ENCODE measurements at regions not wholly inside any gene's neighbourhood (a gene's known extent, or its start where the extent isn't known, plus 50 kb on each side); places are given as distances from the start of the nearest gene placed in this dataset.

DNA sequence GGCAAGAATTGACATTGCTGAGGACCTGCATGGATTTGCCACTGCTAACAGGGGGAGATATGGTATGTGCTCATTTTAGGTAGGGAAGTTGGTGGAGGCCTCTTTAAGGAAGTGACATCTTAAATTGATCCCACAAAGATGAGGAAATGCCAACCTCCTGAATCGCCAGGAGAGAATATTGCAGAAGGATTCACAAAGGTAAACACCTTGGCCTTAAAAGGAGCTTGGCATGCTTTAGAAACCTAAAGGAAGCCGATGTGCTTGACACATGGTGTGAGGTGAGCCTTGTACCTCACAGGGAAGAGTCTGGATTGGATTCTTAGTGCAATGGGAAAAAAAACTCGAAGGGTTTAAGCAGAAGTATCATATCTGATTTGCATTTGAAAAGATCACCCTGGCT lies 470.5 kb upstream of the DAB1 start:
- Mint-ChIP-seq H3K27ac (ENCODE audit: unreplicated experiment) (no peak overlapping the region), H3K27me3 (ENCODE audit: unreplicated experiment) (peaks cover 2% of the 10 kb centered on the region), H3K4me3 (ENCODE audit: unreplicated experiment) (no peak overlapping the region), H3K36me3 (ENCODE audit: unreplicated experiment) (no peaks in the 10 kb centered on the region), H3K9me3 (ENCODE audit: unreplicated experiment) (no peaks in the 10 kb centered on the region), H3K4me1 (ENCODE audit: unreplicated experiment) (no peaks in the 10 kb centered on the region)
- DNase-seq (ENCODE audit: extremely low spot score, unreplicated experiment), result no peak
- TF ChIP-seq, protein P1, sequence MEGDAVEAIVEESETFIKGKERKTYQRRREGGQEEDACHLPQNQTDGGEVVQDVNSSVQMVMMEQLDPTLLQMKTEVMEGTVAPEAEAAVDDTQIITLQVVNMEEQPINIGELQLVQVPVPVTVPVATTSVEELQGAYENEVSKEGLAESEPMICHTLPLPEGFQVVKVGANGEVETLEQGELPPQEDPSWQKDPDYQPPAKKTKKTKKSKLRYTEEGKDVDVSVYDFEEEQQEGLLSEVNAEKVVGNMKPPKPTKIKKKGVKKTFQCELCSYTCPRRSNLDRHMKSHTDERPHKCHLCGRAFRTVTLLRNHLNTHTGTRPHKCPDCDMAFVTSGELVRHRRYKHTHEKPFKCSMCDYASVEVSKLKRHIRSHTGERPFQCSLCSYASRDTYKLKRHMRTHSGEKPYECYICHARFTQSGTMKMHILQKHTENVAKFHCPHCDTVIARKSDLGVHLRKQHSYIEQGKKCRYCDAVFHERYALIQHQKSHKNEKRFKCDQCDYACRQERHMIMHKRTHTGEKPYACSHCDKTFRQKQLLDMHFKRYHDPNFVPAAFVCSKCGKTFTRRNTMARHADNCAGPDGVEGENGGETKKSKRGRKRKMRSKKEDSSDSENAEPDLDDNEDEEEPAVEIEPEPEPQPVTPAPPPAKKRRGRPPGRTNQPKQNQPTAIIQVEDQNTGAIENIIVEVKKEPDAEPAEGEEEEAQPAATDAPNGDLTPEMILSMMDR (IDR thresholded peaks at IDR 0.05), result no peak

- no peaks in the 10 kb centered on the region for H3K4me1 Mint-ChIP-seq (ENCODE audit: unreplicated experiment)
- TF ChIP-seq, protein P1 (IDR thresholded peaks at IDR 0.05), result no peak
- no peaks in the 10 kb centered on the region for H3K36me3 Mint-ChIP-seq (ENCODE audit: unreplicated experiment)
- H3K27me3 Mint-ChIP-seq (ENCODE audit: unreplicated experiment), result peaks cover 3% of the 10 kb centered on the region
- no peak overlapping the region for H3K4me3 Mint-ChIP-seq (ENCODE audit: unreplicated experiment)
- H3K9me3 Mint-ChIP-seq (ENCODE audit: unreplicated experiment), result no peaks in the 10 kb centered on the region
- DNase-seq (ENCODE audit: extremely low spot score, unreplicated experiment), result no peak
- H3K27ac Mint-ChIP-seq (ENCODE audit: unreplicated experiment), result no peak overlapping the region
Observed at GRCh38 chr1:57889676-57890320, 465.9 kb upstream of the DAB1 start.

DNA sequence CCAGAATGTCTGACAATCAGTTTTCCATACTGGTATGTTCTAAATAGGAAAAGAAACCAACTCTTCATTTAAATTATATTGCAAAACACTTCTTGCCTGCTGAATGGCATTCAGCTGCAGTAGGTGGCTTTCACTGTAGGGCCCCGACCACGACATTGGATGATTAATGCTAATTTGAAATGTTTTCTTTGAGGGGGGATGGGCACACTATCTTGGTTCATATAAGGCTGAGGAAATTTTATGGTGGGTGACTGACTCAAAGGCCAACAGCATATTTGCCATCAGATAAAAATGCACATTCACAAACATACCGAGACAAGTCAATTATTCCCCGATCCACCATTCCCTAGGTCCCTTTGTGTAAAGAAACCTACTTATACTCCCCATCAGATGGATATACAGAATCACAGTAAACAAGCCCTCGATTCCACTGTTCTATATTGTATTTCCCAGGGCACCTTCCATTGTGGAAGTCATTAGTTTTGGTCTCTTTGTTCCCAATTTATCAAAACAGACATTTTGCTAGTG lies 464.2 kb upstream of the DAB1 start:
- H3K4me3 Mint-ChIP-seq (ENCODE audit: unreplicated experiment), result no peak overlapping the region
- no peak for DNase-seq (ENCODE audit: extremely low spot score, unreplicated experiment)
- H3K36me3 Mint-ChIP-seq (ENCODE audit: unreplicated experiment), result no peaks in the 10 kb centered on the region
- TF ChIP-seq, protein P1 (IDR thresholded peaks at IDR 0.05), result no peak
- no peak overlapping the region for H3K27ac Mint-ChIP-seq (ENCODE audit: unreplicated experiment)
- no peaks in the 10 kb centered on the region for H3K4me1 Mint-ChIP-seq (ENCODE audit: unreplicated experiment)
- H3K27me3 Mint-ChIP-seq (ENCODE audit: unreplicated experiment), result peaks cover 3% of the 10 kb centered on the region
- no peaks in the 10 kb centered on the region for H3K9me3 Mint-ChIP-seq (ENCODE audit: unreplicated experiment)

- Mint-ChIP-seq H3K4me3 (ENCODE audit: unreplicated experiment) (no peak overlapping the region), H3K4me1 (ENCODE audit: unreplicated experiment) (no peaks in the 10 kb centered on the region), H3K27ac (ENCODE audit: unreplicated experiment) (no peak overlapping the region), H3K27me3 (ENCODE audit: unreplicated experiment) (peaks cover 3% of the 10 kb centered on the region), H3K36me3 (ENCODE audit: unreplicated experiment) (no peaks in the 10 kb centered on the region), H3K9me3 (ENCODE audit: unreplicated experiment) (no peaks in the 10 kb centered on the region)
- no peak for DNase-seq (ENCODE audit: extremely low spot score, unreplicated experiment)
- TF ChIP-seq, protein P1 (IDR thresholded peaks at IDR 0.05), result no peak
Observed at GRCh38 chr1:57886376-57886775, 462.5 kb upstream of the DAB1 start.

GRCh38 chr1:57883642-57883995 lies 459.8 kb upstream of the DAB1 start:
- Mint-ChIP-seq H3K36me3 (ENCODE audit: unreplicated experiment) (no peaks in the 10 kb centered on the region), H3K4me3 (ENCODE audit: unreplicated experiment) (no peak overlapping the region), H3K4me1 (ENCODE audit: unreplicated experiment) (no peaks in the 10 kb centered on the region), H3K27ac (ENCODE audit: unreplicated experiment) (no peak overlapping the region), H3K27me3 (ENCODE audit: unreplicated experiment) (peaks cover 3% of the 10 kb centered on the region), H3K9me3 (ENCODE audit: unreplicated experiment) (no peaks in the 10 kb centered on the region)
- TF ChIP-seq, protein P1 (IDR thresholded peaks at IDR 0.05), result no peak
- DNase-seq (ENCODE audit: extremely low spot score, unreplicated experiment), result no peak

All from osteocyte (in vitro differentiated cells).